GM23338 (cell line): ENCODE measurements at regions not wholly inside any gene's neighbourhood (a gene's known extent, or its start where the extent isn't known, plus 50 kb on each side); places are given as distances from the start of the nearest gene placed in this dataset.
A peak's percentile ranks its signal among the peaks of the same experiment; 100 is the strongest.

ENCODE experiments used
- ATAC-seq: fragments of 200-7000 bp; cut with Tn5 transposase; 3 replicates; pipeline ENCODE4 v1.9.1; 2020
- DNase-seq: peaks from one replicate; pipeline ENCODE4 v3.0.0-alpha.2; 2015; ENCODE audit warnings: low spot score
- H2AFZ ChIP-seq: fragments of 200-600 bp; sonication (generic); 2 replicates; pipeline ENCODE4 v1.8.0; 2016; ENCODE audit warnings: antibody characterized with exemption, mild to moderate bottlenecking, moderate library complexity
- H3F3A ChIP-seq: fragments of 200-600 bp; sonication (generic); replicated peaks from 2 replicates; pipeline ENCODE4 v1.8.0; 2017; ENCODE audit warnings: antibody characterized with exemption, mixed run types, low read depth
- H3K27ac ChIP-seq: fragments of 200-600 bp; sonication (generic); 2 replicates; pipeline ENCODE4 v1.6.1; 2016; ENCODE audit warnings: low read depth
- H3K27me3 ChIP-seq: fragments of 200-600 bp; sonication (generic); 2 replicates; pipeline ENCODE4 v1.8.0; 2016; ENCODE audit warnings: mild to moderate bottlenecking, mixed run types, moderate library complexity; ENCODE audit not compliant: insufficient read depth
- H3K36me3 ChIP-seq: fragments of 200-600 bp; sonication (generic); 2 replicates; pipeline ENCODE4 v1.8.0; 2016; ENCODE audit warnings: mild to moderate bottlenecking; ENCODE audit not compliant: insufficient read depth
- H3K4me1 ChIP-seq: fragments of 200-600 bp; sonication (generic); 2 replicates; pipeline ENCODE4 v1.8.0; 2016; ENCODE audit warnings: mild to moderate bottlenecking, moderate library complexity; ENCODE audit not compliant: insufficient read depth
- H3K4me2 ChIP-seq: fragments of 200-600 bp; sonication (generic); 2 replicates; pipeline ENCODE4 v1.7.1; 2017; ENCODE audit warnings: mixed run types
- H3K4me3 ChIP-seq: fragments of 200-600 bp; sonication (generic); 2 replicates; pipeline ENCODE4 v1.6.1; 2016; ENCODE audit warnings: mixed run types
- H3K79me2 ChIP-seq: fragments of 200-600 bp; sonication (generic); replicated peaks from 2 replicates; pipeline ENCODE4 v1.8.0; 2017; ENCODE audit warnings: mild to moderate bottlenecking; ENCODE audit not compliant: insufficient read depth
- H3K9me2 ChIP-seq: fragments of 200-600 bp; sonication (generic); 2 replicates; pipeline ENCODE4 v1.8.0; 2017; ENCODE audit not compliant: insufficient read depth
- H4K20me1 ChIP-seq: fragments of 200-600 bp; sonication (generic); replicated peaks from 2 replicates; pipeline ENCODE4 v1.8.0; 2017; ENCODE audit warnings: mild to moderate bottlenecking; ENCODE audit not compliant: insufficient read depth
- H3K27ac Mint-ChIP-seq: 2 replicates; pipeline ENCODE4 v1.8.0; 2020; ENCODE audit warnings: inconsistent platforms, mild to moderate bottlenecking, moderate library complexity, mixed read lengths
- H3K27me3 Mint-ChIP-seq: 3 replicates; pipeline ENCODE4 v1.8.0; 2022; ENCODE audit warnings: low read depth, mild to moderate bottlenecking, moderate library complexity, mixed read lengths, inconsistent platforms; ENCODE audit not compliant: insufficient read depth, poor library complexity
- H3K36me3 Mint-ChIP-seq: 3 replicates; pipeline ENCODE4 v1.8.0; 2021; ENCODE audit warnings: low read depth, mild to moderate bottlenecking, inconsistent platforms, moderate library complexity, mixed read lengths
- H3K4me1 Mint-ChIP-seq: 3 replicates; pipeline ENCODE4 v1.8.0; 2020; ENCODE audit warnings: mild to moderate bottlenecking, inconsistent platforms, mixed read lengths
- H3K4me3 Mint-ChIP-seq: 3 replicates; pipeline ENCODE4 v1.8.0; 2021; ENCODE audit warnings: moderate library complexity, mild to moderate bottlenecking, inconsistent platforms, mixed read lengths
- H3K9me3 Mint-ChIP-seq: 3 replicates; pipeline ENCODE4 v1.8.0; 2020; ENCODE audit warnings: moderate library complexity, mild to moderate bottlenecking, inconsistent platforms, mixed read lengths
- CREB1 ChIP-seq: fragments of 250-450 bp; sonication (Bioruptor Pico); IDR thresholded peaks from 2 replicates; pipeline ENCODE4 v1.5.0; 2020; ENCODE audit warnings: low read depth, mild to moderate bottlenecking, moderate library complexity
- EZH2 ChIP-seq: fragments of 200-600 bp; sonication (generic); IDR thresholded peaks from one replicate; pipeline ENCODE4 v1.8.0; 2017; ENCODE audit warnings: antibody characterized with exemption, mild to moderate bottlenecking, low read depth; ENCODE audit not compliant: unreplicated experiment
- EZH2phosphoT487 ChIP-seq: fragments of 200-600 bp; sonication (generic); IDR thresholded peaks from one replicate; pipeline ENCODE4 v1.8.1; 2018; ENCODE audit warnings: antibody characterized with exemption; ENCODE audit not compliant: unreplicated experiment
- JUNB ChIP-seq: IDR thresholded peaks from one replicate; pipeline ENCODE4 v1.6.1; 2016; ENCODE audit warnings: antibody characterized with exemption; ENCODE audit not compliant: unreplicated experiment
- NANOG ChIP-seq: IDR thresholded peaks from 2 replicates; pipeline ENCODE4 v1.6.1; 2016; ENCODE audit warnings: antibody characterized with exemption, borderline replicate concordance
- POLR2AphosphoS5 ChIP-seq: IDR thresholded peaks from 2 replicates; pipeline ENCODE4 v1.6.1; 2016; ENCODE audit warnings: antibody characterized with exemption, low read depth
- STAT1 ChIP-seq: IDR thresholded peaks from one replicate; pipeline ENCODE4 v1.6.1; 2016; ENCODE audit warnings: antibody characterized with exemption; ENCODE audit not compliant: unreplicated experiment
- ZNF114 ChIP-seq: fragments of 250-450 bp; sonication (Bioruptor Pico); IDR thresholded peaks from 2 replicates; pipeline ENCODE4 v1.5.0; 2020; ENCODE audit warnings: mild to moderate bottlenecking, moderate library complexity
- ZNF331 ChIP-seq: fragments of 250-450 bp; sonication (Bioruptor Pico); IDR thresholded peaks from 2 replicates; pipeline ENCODE4 v1.5.0; 2020; ENCODE audit warnings: low read depth, mild to moderate bottlenecking, moderate library complexity
- TF ChIP-seq, protein P1 (sequence below): fragments of 250-450 bp; sonication (Bioruptor Pico); IDR thresholded peaks from 2 replicates; pipeline ENCODE4 v1.5.0; 2020; ENCODE audit warnings: mild to moderate bottlenecking, moderate library complexity
- TF ChIP-seq, protein P2 (sequence below): IDR thresholded peaks from one replicate; pipeline ENCODE4 v1.6.1; 2018; ENCODE audit warnings: antibody characterized with exemption; ENCODE audit not compliant: unreplicated experiment
- TF ChIP-seq, protein P3 (sequence below), 2 experiments: fragments of 200-600 bp in 1 of 2; sonication (generic) in 1 of 2; conservative IDR thresholded peaks; 2 replicates each; pipeline versions ENCODE4 v1.5.1 to v1.6.1; 2016 to 2017; ENCODE audit warnings: antibody characterized with exemption in 2 of 2, low read depth in 2 of 2, mild to moderate bottlenecking in 2 of 2, moderate library complexity in 1 of 2
- TF ChIP-seq, protein P4 (sequence below): IDR thresholded peaks from 2 replicates; pipeline ENCODE4 v1.6.1; 2016; ENCODE audit warnings: antibody characterized with exemption

DNA sequence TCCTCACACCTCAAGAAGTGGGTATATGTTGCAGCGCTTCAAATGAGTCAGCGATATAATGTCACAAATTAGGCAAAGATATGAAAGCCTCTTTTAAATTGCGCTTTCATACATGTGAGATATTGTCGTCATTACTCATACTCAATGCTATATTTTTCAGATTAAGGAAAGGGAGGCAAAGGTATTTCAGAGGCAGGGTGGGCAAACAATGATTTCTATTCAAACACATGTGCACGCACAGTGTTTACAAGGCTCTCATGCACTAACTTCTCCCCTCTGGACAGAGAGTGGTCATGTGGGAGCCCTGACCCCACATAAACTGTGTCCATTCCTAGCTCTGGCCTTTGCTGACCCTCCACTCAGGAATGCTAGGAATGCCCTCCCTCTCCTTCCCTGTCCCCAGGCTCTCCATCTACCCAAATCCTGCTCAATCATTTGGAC, 112.1 kb upstream of the TMEM170B start:
- TF ChIP-seq EZH2 = no peak
- TF ChIP-seq JUNB = no peak
- TF ChIP-seq POLR2AphosphoS5 = no peak
- no peak for TF ChIP-seq EZH2phosphoT487
- TF ChIP-seq, protein P1, sequence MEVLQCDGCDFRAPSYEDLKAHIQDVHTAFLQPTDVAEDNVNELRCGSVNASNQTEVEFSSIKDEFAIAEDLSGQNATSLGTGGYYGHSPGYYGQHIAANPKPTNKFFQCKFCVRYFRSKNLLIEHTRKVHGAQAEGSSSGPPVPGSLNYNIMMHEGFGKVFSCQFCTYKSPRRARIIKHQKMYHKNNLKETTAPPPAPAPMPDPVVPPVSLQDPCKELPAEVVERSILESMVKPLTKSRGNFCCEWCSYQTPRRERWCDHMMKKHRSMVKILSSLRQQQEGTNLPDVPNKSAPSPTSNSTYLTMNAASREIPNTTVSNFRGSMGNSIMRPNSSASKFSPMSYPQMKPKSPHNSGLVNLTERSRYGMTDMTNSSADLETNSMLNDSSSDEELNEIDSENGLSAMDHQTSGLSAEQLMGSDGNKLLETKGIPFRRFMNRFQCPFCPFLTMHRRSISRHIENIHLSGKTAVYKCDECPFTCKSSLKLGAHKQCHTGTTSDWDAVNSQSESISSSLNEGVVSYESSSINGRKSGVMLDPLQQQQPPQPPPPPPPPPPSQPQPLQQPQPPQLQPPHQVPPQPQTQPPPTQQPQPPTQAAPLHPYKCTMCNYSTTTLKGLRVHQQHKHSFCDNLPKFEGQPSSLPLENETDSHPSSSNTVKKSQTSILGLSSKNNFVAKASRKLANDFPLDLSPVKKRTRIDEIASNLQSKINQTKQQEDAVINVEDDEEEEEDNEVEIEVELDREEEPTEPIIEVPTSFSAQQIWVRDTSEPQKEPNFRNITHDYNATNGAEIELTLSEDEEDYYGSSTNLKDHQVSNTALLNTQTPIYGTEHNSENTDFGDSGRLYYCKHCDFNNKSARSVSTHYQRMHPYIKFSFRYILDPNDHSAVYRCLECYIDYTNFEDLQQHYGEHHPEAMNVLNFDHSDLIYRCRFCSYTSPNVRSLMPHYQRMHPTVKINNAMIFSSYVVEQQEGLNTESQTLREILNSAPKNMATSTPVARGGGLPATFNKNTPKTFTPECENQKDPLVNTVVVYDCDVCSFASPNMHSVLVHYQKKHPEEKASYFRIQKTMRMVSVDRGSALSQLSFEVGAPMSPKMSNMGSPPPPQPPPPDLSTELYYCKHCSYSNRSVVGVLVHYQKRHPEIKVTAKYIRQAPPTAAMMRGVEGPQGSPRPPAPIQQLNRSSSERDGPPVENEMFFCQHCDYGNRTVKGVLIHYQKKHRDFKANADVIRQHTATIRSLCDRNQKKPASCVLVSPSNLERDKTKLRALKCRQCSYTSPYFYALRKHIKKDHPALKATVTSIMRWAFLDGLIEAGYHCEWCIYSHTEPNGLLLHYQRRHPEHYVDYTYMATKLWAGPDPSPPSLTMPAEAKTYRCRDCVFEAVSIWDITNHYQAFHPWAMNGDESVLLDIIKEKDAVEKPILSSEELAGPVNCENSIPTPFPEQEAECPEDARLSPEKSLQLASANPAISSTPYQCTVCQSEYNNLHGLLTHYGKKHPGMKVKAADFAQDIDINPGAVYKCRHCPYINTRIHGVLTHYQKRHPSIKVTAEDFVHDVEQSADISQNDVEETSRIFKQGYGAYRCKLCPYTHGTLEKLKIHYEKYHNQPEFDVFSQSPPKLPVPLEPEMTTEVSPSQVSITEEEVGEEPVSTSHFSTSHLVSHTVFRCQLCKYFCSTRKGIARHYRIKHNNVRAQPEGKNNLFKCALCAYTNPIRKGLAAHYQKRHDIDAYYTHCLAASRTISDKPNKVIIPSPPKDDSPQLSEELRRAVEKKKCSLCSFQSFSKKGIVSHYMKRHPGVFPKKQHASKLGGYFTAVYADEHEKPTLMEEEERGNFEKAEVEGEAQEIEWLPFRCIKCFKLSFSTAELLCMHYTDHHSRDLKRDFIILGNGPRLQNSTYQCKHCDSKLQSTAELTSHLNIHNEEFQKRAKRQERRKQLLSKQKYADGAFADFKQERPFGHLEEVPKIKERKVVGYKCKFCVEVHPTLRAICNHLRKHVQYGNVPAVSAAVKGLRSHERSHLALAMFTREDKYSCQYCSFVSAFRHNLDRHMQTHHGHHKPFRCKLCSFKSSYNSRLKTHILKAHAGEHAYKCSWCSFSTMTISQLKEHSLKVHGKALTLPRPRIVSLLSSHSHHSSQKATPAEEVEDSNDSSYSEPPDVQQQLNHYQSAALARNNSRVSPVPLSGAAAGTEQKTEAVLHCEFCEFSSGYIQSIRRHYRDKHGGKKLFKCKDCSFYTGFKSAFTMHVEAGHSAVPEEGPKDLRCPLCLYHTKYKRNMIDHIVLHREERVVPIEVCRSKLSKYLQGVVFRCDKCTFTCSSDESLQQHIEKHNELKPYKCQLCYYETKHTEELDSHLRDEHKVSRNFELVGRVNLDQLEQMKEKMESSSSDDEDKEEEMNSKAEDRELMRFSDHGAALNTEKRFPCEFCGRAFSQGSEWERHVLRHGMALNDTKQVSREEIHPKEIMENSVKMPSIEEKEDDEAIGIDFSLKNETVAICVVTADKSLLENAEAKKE (CRISPR knock-in tag) = no peak
- TF ChIP-seq STAT1 = no peak
- TF ChIP-seq NANOG = no peak
- TF ChIP-seq, protein P2, sequence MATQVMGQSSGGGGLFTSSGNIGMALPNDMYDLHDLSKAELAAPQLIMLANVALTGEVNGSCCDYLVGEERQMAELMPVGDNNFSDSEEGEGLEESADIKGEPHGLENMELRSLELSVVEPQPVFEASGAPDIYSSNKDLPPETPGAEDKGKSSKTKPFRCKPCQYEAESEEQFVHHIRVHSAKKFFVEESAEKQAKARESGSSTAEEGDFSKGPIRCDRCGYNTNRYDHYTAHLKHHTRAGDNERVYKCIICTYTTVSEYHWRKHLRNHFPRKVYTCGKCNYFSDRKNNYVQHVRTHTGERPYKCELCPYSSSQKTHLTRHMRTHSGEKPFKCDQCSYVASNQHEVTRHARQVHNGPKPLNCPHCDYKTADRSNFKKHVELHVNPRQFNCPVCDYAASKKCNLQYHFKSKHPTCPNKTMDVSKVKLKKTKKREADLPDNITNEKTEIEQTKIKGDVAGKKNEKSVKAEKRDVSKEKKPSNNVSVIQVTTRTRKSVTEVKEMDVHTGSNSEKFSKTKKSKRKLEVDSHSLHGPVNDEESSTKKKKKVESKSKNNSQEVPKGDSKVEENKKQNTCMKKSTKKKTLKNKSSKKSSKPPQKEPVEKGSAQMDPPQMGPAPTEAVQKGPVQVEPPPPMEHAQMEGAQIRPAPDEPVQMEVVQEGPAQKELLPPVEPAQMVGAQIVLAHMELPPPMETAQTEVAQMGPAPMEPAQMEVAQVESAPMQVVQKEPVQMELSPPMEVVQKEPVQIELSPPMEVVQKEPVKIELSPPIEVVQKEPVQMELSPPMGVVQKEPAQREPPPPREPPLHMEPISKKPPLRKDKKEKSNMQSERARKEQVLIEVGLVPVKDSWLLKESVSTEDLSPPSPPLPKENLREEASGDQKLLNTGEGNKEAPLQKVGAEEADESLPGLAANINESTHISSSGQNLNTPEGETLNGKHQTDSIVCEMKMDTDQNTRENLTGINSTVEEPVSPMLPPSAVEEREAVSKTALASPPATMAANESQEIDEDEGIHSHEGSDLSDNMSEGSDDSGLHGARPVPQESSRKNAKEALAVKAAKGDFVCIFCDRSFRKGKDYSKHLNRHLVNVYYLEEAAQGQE = no peak
- no peak for TF ChIP-seq ZNF331 (CRISPR knock-in tag)
- TF ChIP-seq, protein P3, sequence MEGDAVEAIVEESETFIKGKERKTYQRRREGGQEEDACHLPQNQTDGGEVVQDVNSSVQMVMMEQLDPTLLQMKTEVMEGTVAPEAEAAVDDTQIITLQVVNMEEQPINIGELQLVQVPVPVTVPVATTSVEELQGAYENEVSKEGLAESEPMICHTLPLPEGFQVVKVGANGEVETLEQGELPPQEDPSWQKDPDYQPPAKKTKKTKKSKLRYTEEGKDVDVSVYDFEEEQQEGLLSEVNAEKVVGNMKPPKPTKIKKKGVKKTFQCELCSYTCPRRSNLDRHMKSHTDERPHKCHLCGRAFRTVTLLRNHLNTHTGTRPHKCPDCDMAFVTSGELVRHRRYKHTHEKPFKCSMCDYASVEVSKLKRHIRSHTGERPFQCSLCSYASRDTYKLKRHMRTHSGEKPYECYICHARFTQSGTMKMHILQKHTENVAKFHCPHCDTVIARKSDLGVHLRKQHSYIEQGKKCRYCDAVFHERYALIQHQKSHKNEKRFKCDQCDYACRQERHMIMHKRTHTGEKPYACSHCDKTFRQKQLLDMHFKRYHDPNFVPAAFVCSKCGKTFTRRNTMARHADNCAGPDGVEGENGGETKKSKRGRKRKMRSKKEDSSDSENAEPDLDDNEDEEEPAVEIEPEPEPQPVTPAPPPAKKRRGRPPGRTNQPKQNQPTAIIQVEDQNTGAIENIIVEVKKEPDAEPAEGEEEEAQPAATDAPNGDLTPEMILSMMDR (conservative IDR thresholded peaks at IDR 0.05; ENCODE audit: low read depth in 2 of 2) = no peak
- TF ChIP-seq CREB1 (CRISPR knock-in tag) = no peak
- no peak for TF ChIP-seq ZNF114 (CRISPR knock-in tag)
- TF ChIP-seq, protein P4, sequence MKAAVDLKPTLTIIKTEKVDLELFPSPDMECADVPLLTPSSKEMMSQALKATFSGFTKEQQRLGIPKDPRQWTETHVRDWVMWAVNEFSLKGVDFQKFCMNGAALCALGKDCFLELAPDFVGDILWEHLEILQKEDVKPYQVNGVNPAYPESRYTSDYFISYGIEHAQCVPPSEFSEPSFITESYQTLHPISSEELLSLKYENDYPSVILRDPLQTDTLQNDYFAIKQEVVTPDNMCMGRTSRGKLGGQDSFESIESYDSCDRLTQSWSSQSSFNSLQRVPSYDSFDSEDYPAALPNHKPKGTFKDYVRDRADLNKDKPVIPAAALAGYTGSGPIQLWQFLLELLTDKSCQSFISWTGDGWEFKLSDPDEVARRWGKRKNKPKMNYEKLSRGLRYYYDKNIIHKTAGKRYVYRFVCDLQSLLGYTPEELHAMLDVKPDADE = no peak
- Histone ChIP-seq H3K4me3 (no peak overlapping the region), H3K27ac (no peak overlapping the region), H3F3A (no peaks in the 10 kb centered on the region), H3K79me2 (no peaks in the 10 kb centered on the region), H4K20me1 (no peaks in the 10 kb centered on the region), H3K9me2 (no peaks in the 10 kb centered on the region; the same call in 1 of the 2 replicates), H3K27me3 (no peaks in the 10 kb centered on the region), H2AFZ (no peak overlapping the region), H3K4me1 (peaks cover 23% of the 10 kb centered on the region), H3K4me2 (no peak overlapping the region), H3K36me3 (no peaks in the 10 kb centered on the region)
- Mint-ChIP-seq H3K9me3 (no peaks in the 10 kb centered on the region), H3K36me3 (no peaks in the 10 kb centered on the region), H3K4me1 (peaks cover 43% of the 10 kb centered on the region), H3K4me3 (no peak overlapping the region), H3K27ac (no peak overlapping the region), H3K27me3 (peaks cover 9% of the 10 kb centered on the region)
- peak; percentile 42 for DNase-seq
- peak; percentile 54 for ATAC-seq
